ENCODE measurements at regions not wholly inside any gene's neighbourhood (a gene's known extent, or its start where the extent isn't known, plus 50 kb on each side); places are given as distances from the start of the nearest gene placed in this dataset.
A peak's percentile ranks its signal among the peaks of the same experiment; 100 is the strongest.

- TF ChIP-seq CTCF (IDR thresholded peaks at IDR 0.05) (no peak), POLR2A (IDR thresholded peaks at IDR 0.05) (no peak)
- Histone ChIP-seq H3K27me3 (no peaks in the 10 kb centered on the region), H3K36me3 (no peaks in the 10 kb centered on the region), H3K9me3 (no peaks in the 10 kb centered on the region), H3K27ac (no peak overlapping the region), H3K4me1 (no peaks in the 10 kb centered on the region), H3K4me3 (no peak overlapping the region)
- no peak for ATAC-seq
- no peak for DNase-seq
- intact Hi-C loops (cut with DNase I): no loop called here
- WGBS (ENCODE audit: insufficient coverage, low coverage, low lambda C conversion rate, missing lambda C conversion rate): 78% methylated on average over 11 of the region's 14 CpGs
These were observed 96.8 kb downstream of the GLRX3 start for GRCh38 chr10:130233035-130233360.

GRCh38 chr10:130233426-130233825 lies 97.2 kb downstream of the GLRX3 start:
- Histone ChIP-seq H3K27ac (no peak overlapping the region), H3K27me3 (no peaks in the 10 kb centered on the region), H3K9me3 (no peaks in the 10 kb centered on the region), H3K36me3 (no peaks in the 10 kb centered on the region), H3K4me1 (no peaks in the 10 kb centered on the region), H3K4me3 (no peak overlapping the region)
- intact Hi-C loops (cut with DNase I): no loop called here
- peak in 1 of 3 donors; percentile 20 for DNase-seq
- WGBS (ENCODE audit: insufficient coverage, low coverage, low lambda C conversion rate, missing lambda C conversion rate): 65% methylated on average over 4 of the region's 8 CpGs
- ATAC-seq: no peak
- TF ChIP-seq POLR2A (IDR thresholded peaks at IDR 0.05) (no peak), CTCF (IDR thresholded peaks at IDR 0.05) (no peak)

GRCh38 chr10:130234171-130234965 lies 98.2 kb downstream of the GLRX3 start:
- TF ChIP-seq CTCF (IDR thresholded peaks at IDR 0.05) (no peak), POLR2A (IDR thresholded peaks at IDR 0.05) (no peak)
- H3K9me3 ChIP-seq: no peaks in the 10 kb centered on the region
- no peak overlapping the region for H3K27ac ChIP-seq
- no peaks in the 10 kb centered on the region for H3K4me1 ChIP-seq
- H3K36me3 ChIP-seq: no peaks in the 10 kb centered on the region
- 41% methylated on average over 3 of the region's 10 CpGs for WGBS (ENCODE audit: insufficient coverage, low coverage, low lambda C conversion rate, missing lambda C conversion rate)
- DNase-seq (peak in 1 of 3 donors; percentile 29), ATAC-seq (no peak)
- no peaks in the 10 kb centered on the region for H3K27me3 ChIP-seq
- intact Hi-C loops (cut with DNase I): no loop called here
- no peak overlapping the region for H3K4me3 ChIP-seq

- ATAC-seq (no peak), DNase-seq (peak in 1 of 3 donors; percentile 26)
- H3K27ac ChIP-seq: no peak overlapping the region
- H3K9me3 ChIP-seq: no peaks in the 10 kb centered on the region
- H3K27me3 ChIP-seq: no peaks in the 10 kb centered on the region
- H3K4me3 ChIP-seq: no peak overlapping the region
- 83% methylated on average over 1 of the region's 1 CpG for WGBS (ENCODE audit: insufficient coverage, low coverage, low lambda C conversion rate, missing lambda C conversion rate)
- no peaks in the 10 kb centered on the region for H3K4me1 ChIP-seq
- H3K36me3 ChIP-seq: no peaks in the 10 kb centered on the region
- TF ChIP-seq CTCF (IDR thresholded peaks at IDR 0.05) (no peak), POLR2A (IDR thresholded peaks at IDR 0.05) (no peak)
- intact Hi-C loops (cut with DNase I): no loop called here
These were observed 100.5 kb downstream of the GLRX3 start for GRCh38 chr10:130236711-130237110.

Data from right lobe of liver (tissue), 6 donors.